GM19463 (cell line): ENCODE measurements at regions not wholly inside any gene's neighbourhood (a gene's known extent, or its start where the extent isn't known, plus 50 kb on each side); places are given as distances from the start of the nearest gene placed in this dataset.
"Not testable (repeated sequence)": the region's sequence is repeated elsewhere in the genome, so short reads cannot be mapped to it uniquely, and the experiment has no call there.

Experiments used
- ATAC-seq: cut with Tn5 transposase; IDR thresholded peaks from one replicate; pipeline ENCODE4 v1.9.1; 2021; ENCODE audit warnings: mild to moderate bottlenecking, moderate library complexity; ENCODE audit not compliant: unreplicated experiment

- ATAC-seq, result no peak
Measured at GRCh38 chr17:68097161-68097805, 61.7 kb downstream of the KPNA2 start.

GRCh38 chr17:68099341-68099753, 63.8 kb downstream of the KPNA2 start:
- ATAC-seq, result not testable (repeated sequence)

GRCh38 chr17:68100000-68100641, 64.6 kb downstream of the KPNA2 start:
- no peak for ATAC-seq

- peak; percentile 60 for ATAC-seq
Measured at GRCh38 chr17:68101075-68101986, 65.8 kb downstream of the KPNA2 start.

GRCh38 chr17:68101987-68102314, 66.4 kb downstream of the KPNA2 start:
- ATAC-seq, result no peak

- ATAC-seq, result no peak
Measured at GRCh38 chr17:68102318-68102758, 66.8 kb downstream of the KPNA2 start.

GRCh38 chr17:68103148-68103547, 67.6 kb downstream of the KPNA2 start:
- ATAC-seq, result no peak

- ATAC-seq, result no peak
Measured at GRCh38 chr17:68106085-68106484, 70.5 kb downstream of the KPNA2 start.

GRCh38 chr17:68107373-68107772, 71.8 kb downstream of the KPNA2 start:
- no peak for ATAC-seq

- no peak for ATAC-seq
Measured at GRCh38 chr17:68108313-68109000, 72.9 kb downstream of the KPNA2 start.

GRCh38 chr17:68109404-68109803, 73.9 kb downstream of the KPNA2 start:
- ATAC-seq, result not testable (repeated sequence)

- not testable (repeated sequence) for ATAC-seq
Measured at GRCh38 chr17:68116211-68116610, 80.7 kb downstream of the KPNA2 start.

GRCh38 chr17:68122587-68122986, 87.1 kb downstream of the KPNA2 start:
- no peak for ATAC-seq

- no peak for ATAC-seq
Measured at GRCh38 chr17:68125111-68125870, 89.8 kb downstream of the KPNA2 start.

- no peak for ATAC-seq
Measured at GRCh38 chr17:68127914-68128313, 92.4 kb downstream of the KPNA2 start.

GRCh38 chr17:68131456-68131855, 95.9 kb downstream of the KPNA2 start:
- ATAC-seq, result no peak

- no peak for ATAC-seq
Measured at GRCh38 chr17:68133346-68134045, 98.0 kb downstream of the KPNA2 start.

- no peak for ATAC-seq
Measured at GRCh38 chr17:68134046-68134637, 98.6 kb downstream of the KPNA2 start.

GRCh38 chr17:68134731-68135130, 99.2 kb downstream of the KPNA2 start:
- ATAC-seq, result no peak
